Inflammatory macrophage treated with lipopolysaccharide for 4 hours (primary cell): ENCODE measurements at regions not wholly inside any gene's neighbourhood (a gene's known extent, or its start where the extent isn't known, plus 50 kb on each side); places are given as distances from the start of the nearest gene placed in this dataset.
"Not testable (repeated sequence)": the region's sequence is repeated elsewhere in the genome, so short reads cannot be mapped to it uniquely, and the experiment has no call there.

Experiments
- DNase-seq: peaks from one replicate; pipeline ENCODE4 v3.0.0-alpha.2; 2020

GRCh38 chr12:33593753-33594152 is 154.1 kb upstream of the SYT10 start:
- no peak for DNase-seq

- DNase-seq: no peak
Observed at GRCh38 chr12:33596061-33596460, 156.4 kb upstream of the SYT10 start.

GRCh38 chr12:33596814-33597213 is 157.2 kb upstream of the SYT10 start:
- DNase-seq: no peak

- no peak for DNase-seq
Observed at GRCh38 chr12:33602515-33602914, 162.9 kb upstream of the SYT10 start.

GRCh38 chr12:33605757-33606156 is 166.1 kb upstream of the SYT10 start:
- peak; percentile 8 for DNase-seq

GRCh38 chr12:33609910-33610309 is 170.3 kb upstream of the SYT10 start:
- DNase-seq: no peak

GRCh38 chr12:33614630-33615029 is 175.0 kb upstream of the SYT10 start:
- no peak for DNase-seq

- no peak for DNase-seq
Observed at GRCh38 chr12:33617218-33617617, 177.6 kb upstream of the SYT10 start.

GRCh38 chr12:33628087-33628486 is 188.5 kb upstream of the SYT10 start:
- no peak for DNase-seq

GRCh38 chr12:33634544-33634943 is 194.9 kb upstream of the SYT10 start:
- DNase-seq: peak; percentile 0

- not testable (repeated sequence) for DNase-seq
Observed at GRCh38 chr12:33636930-33637329, 197.3 kb upstream of the SYT10 start.

GRCh38 chr12:33639975-33640374 is 200.4 kb upstream of the SYT10 start:
- no peak for DNase-seq

GRCh38 chr12:33649992-33650391 is 210.4 kb upstream of the SYT10 start:
- no peak for DNase-seq

GRCh38 chr12:33650832-33651231 is 211.2 kb upstream of the SYT10 start:
- DNase-seq: no peak

- DNase-seq: no peak
Observed at GRCh38 chr12:33653362-33653761, 213.7 kb upstream of the SYT10 start.

GRCh38 chr12:33654313-33654712 is 214.7 kb upstream of the SYT10 start:
- no peak for DNase-seq

GRCh38 chr12:33663000-33663654 is 223.5 kb upstream of the SYT10 start:
- DNase-seq: no peak

GRCh38 chr12:33669349-33669748 is 229.7 kb upstream of the SYT10 start:
- no peak for DNase-seq

GRCh38 chr12:33670284-33670683 is 230.7 kb upstream of the SYT10 start:
- DNase-seq: no peak

- no peak for DNase-seq
Observed at GRCh38 chr12:33671676-33672075, 232.1 kb upstream of the SYT10 start.

GRCh38 chr12:33672836-33673577 is 233.4 kb upstream of the SYT10 start:
- no peak for DNase-seq

GRCh38 chr12:33676866-33677265 is 237.2 kb upstream of the SYT10 start:
- DNase-seq: no peak

- no peak for DNase-seq
Observed at GRCh38 chr12:33678221-33678964, 238.8 kb upstream of the SYT10 start.

- DNase-seq: no peak
Observed at GRCh38 chr12:33690562-33690961, 250.9 kb upstream of the SYT10 start.
